ENCODE measurements at regions not wholly inside any gene's neighbourhood (a gene's known extent, or its start where the extent isn't known, plus 50 kb on each side); places are given as distances from the start of the nearest gene placed in this dataset.

GRCh38 chr17:68701046-68701445 lies 99.9 kb upstream of the FAM20A start:
- DNase-seq (ENCODE audit: low spot score), result no peak
- H3K36me3 ChIP-seq, result no peaks in the 10 kb centered on the region
- ATAC-seq (ENCODE audit: insufficient number of reproducible peaks, low FRiP score, low read depth), result no peak
- H3K4me3 ChIP-seq, result no peak overlapping the region
- H3K4me1 ChIP-seq (ENCODE audit: control insufficient read depth in 1 of 2, low read depth in 2 of 2), result no peaks in the 10 kb centered on the region
- no peaks in the 10 kb centered on the region for H3K9me3 ChIP-seq
- no peaks in the 10 kb centered on the region for H3K27me3 ChIP-seq (replicated peaks; ENCODE audit: insufficient read depth)
- no peak for TF ChIP-seq CTCF (IDR thresholded peaks at IDR 0.05)
- H3K27ac ChIP-seq, result no peak overlapping the region

GRCh38 chr17:68700421-68700820 lies 99.3 kb upstream of the FAM20A start:
- TF ChIP-seq CTCF (IDR thresholded peaks at IDR 0.05), result no peak
- H3K4me1 ChIP-seq (ENCODE audit: control insufficient read depth in 1 of 2, low read depth in 2 of 2), result no peaks in the 10 kb centered on the region
- no peaks in the 10 kb centered on the region for H3K9me3 ChIP-seq
- DNase-seq (ENCODE audit: low spot score) (no peak), ATAC-seq (ENCODE audit: insufficient number of reproducible peaks, low FRiP score, low read depth) (no peak)
- no peaks in the 10 kb centered on the region for H3K27me3 ChIP-seq (replicated peaks; ENCODE audit: insufficient read depth)
- no peaks in the 10 kb centered on the region for H3K36me3 ChIP-seq
- no peak overlapping the region for H3K27ac ChIP-seq
- no peak overlapping the region for H3K4me3 ChIP-seq

GRCh38 chr17:68699936-68700335 lies 98.8 kb upstream of the FAM20A start:
- no peak for TF ChIP-seq CTCF (IDR thresholded peaks at IDR 0.05)
- DNase-seq (ENCODE audit: low spot score) (no peak), ATAC-seq (ENCODE audit: insufficient number of reproducible peaks, low FRiP score, low read depth) (no peak)
- H3K36me3 ChIP-seq, result no peaks in the 10 kb centered on the region
- no peak overlapping the region for H3K27ac ChIP-seq
- H3K9me3 ChIP-seq, result no peaks in the 10 kb centered on the region
- no peaks in the 10 kb centered on the region for H3K27me3 ChIP-seq (replicated peaks; ENCODE audit: insufficient read depth)
- H3K4me1 ChIP-seq (ENCODE audit: control insufficient read depth in 1 of 2, low read depth in 2 of 2), result no peaks in the 10 kb centered on the region
- no peak overlapping the region for H3K4me3 ChIP-seq

- Histone ChIP-seq H3K27ac (no peak overlapping the region), H3K4me3 (no peak overlapping the region), H3K27me3 (replicated peaks; ENCODE audit: insufficient read depth) (no peaks in the 10 kb centered on the region), H3K9me3 (no peaks in the 10 kb centered on the region), H3K36me3 (no peaks in the 10 kb centered on the region), H3K4me1 (ENCODE audit: control insufficient read depth in 1 of 2, low read depth in 2 of 2) (no peaks in the 10 kb centered on the region)
- DNase-seq (ENCODE audit: low spot score) (no peak), ATAC-seq (ENCODE audit: insufficient number of reproducible peaks, low FRiP score, low read depth) (no peak)
- no peak for TF ChIP-seq CTCF (IDR thresholded peaks at IDR 0.05)
Measured at GRCh38 chr17:68698746-68699145, 97.6 kb upstream of the FAM20A start.

GRCh38 chr17:68697850-68698361 lies 96.7 kb upstream of the FAM20A start:
- H3K9me3 ChIP-seq, result no peaks in the 10 kb centered on the region
- no peaks in the 10 kb centered on the region for H3K27me3 ChIP-seq (replicated peaks; ENCODE audit: insufficient read depth)
- TF ChIP-seq CTCF (IDR thresholded peaks at IDR 0.05), result no peak
- ATAC-seq (ENCODE audit: insufficient number of reproducible peaks, low FRiP score, low read depth) (no peak), DNase-seq (ENCODE audit: low spot score) (no peak)
- H3K27ac ChIP-seq, result no peak overlapping the region
- no peaks in the 10 kb centered on the region for H3K4me1 ChIP-seq (ENCODE audit: control insufficient read depth in 1 of 2, low read depth in 2 of 2)
- no peaks in the 10 kb centered on the region for H3K36me3 ChIP-seq
- no peak overlapping the region for H3K4me3 ChIP-seq

Measured in thoracic aorta (tissue), 2 donors.